ENCODE measurements at regions not wholly inside any gene's neighbourhood (a gene's known extent, or its start where the extent isn't known, plus 50 kb on each side); places are given as distances from the start of the nearest gene placed in this dataset.
A peak's percentile ranks its signal among the peaks of the same experiment; 100 is the strongest.

DNA sequence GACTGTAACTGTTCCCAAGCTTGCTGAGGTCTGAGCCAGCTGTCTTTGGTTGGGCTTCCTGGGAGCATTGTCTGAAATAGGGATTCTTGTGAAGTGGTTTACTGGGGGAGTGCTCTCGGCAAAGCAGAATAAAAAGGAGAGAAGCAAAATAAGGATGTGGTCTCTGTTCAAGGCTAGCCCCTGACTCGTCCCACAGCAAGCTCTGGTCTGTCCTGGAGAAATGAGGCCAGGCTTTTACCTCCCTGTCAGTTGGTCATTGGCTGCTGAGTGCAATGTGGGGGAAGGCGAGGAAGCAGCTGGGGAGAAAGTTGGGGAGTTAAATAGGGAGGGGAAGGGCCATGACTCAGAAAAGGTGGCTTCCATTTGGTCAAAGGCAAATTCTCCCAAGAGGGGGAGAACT lies 303.9 kb upstream of the DUSP10 start:
- Histone ChIP-seq H3K18ac (ENCODE audit: insufficient read length, low read depth, low read length) (no peak overlapping the region), H4K91ac (ENCODE audit: insufficient read length, low read depth, low read length) (no peak overlapping the region), H3K27me3 (ENCODE audit: insufficient read depth, low read length) (no peaks in the 10 kb centered on the region), H3K23ac (ENCODE audit: insufficient read length, low read depth, low read length) (no peak overlapping the region), H3K4ac (ENCODE audit: low read depth, low read length) (no peak overlapping the region), H2BK5ac (ENCODE audit: insufficient read length, low read length) (no peak overlapping the region), H3K9me3 (ENCODE audit: control insufficient read depth, low read depth, low read length) (no peaks in the 10 kb centered on the region), H3K56ac (ENCODE audit: insufficient read length, low read depth, low read length) (no peak overlapping the region), H3K4me1 (ENCODE audit: insufficient read depth, low read length) (no peaks in the 10 kb centered on the region), H3K23me2 (ENCODE audit: insufficient read length, low read depth, low read length, poor library complexity, severe bottlenecking) (no peaks in the 10 kb centered on the region), H3T11ph (ENCODE audit: low read length) (no peak overlapping the region), H3K4me2 (ENCODE audit: insufficient read depth, insufficient read length, low read length) (no peak overlapping the region), H3K79me1 (ENCODE audit: insufficient read depth, low read depth, low read length, poor library complexity, severe bottlenecking) (no peaks in the 10 kb centered on the region), H2BK12ac (ENCODE audit: insufficient read length, low read depth, low read length) (no peak overlapping the region), H4K5ac (ENCODE audit: insufficient read length, low read depth, low read length) (no peak overlapping the region), H2BK20ac (ENCODE audit: low read depth, low read length, poor library complexity, severe bottlenecking) (no peak overlapping the region), H2BK15ac (ENCODE audit: low read depth, low read length) (no peak overlapping the region), H4K8ac (replicated peaks; ENCODE audit: insufficient read length, low read depth, low read length) (no peak overlapping the region), H3K9ac (ENCODE audit: extremely low read depth, insufficient read length, low read length) (no peak overlapping the region), H2AFZ (ENCODE audit: low read length) (no peak overlapping the region), H2BK120ac (ENCODE audit: low read depth, low read length, poor library complexity, severe bottlenecking) (no peak overlapping the region), H3K14ac (ENCODE audit: insufficient read depth, low read length) (no peak overlapping the region), H3K27ac (ENCODE audit: insufficient read length, low read depth, low read length) (no peak overlapping the region), H4K20me1 (ENCODE audit: control insufficient read depth, insufficient read depth, insufficient read length) (no peaks in the 10 kb centered on the region), H3K79me2 (ENCODE audit: insufficient read depth, low read length) (peaks cover 2% of the 10 kb centered on the region; the same call in 1 of the 2 replicates), H2AK5ac (ENCODE audit: insufficient read length, low read length) (no peak overlapping the region)
- no peak for DNase-seq
- Mint-ChIP-seq H3K4me1 (peaks cover 0 to 4% of the 10 kb centered on the region in 2 experiments; a peak in 1 of 4 replicates), H3K27ac (peak overlapping the region in 1 of 3 experiments; percentile 54; a peak in 1 of 7 replicates), H3K4me3 (no peak overlapping the region), H3K27me3 (ENCODE audit: low read depth) (no peaks in the 10 kb centered on the region), H3K9me3 (no peaks in the 10 kb centered on the region; a peak in 1 of 5 replicates), H3K36me3 (ENCODE audit: insufficient read depth in 1 of 3, low read depth in 3 of 3) (no peaks in the 10 kb centered on the region)
- TF ChIP-seq, protein P1, sequence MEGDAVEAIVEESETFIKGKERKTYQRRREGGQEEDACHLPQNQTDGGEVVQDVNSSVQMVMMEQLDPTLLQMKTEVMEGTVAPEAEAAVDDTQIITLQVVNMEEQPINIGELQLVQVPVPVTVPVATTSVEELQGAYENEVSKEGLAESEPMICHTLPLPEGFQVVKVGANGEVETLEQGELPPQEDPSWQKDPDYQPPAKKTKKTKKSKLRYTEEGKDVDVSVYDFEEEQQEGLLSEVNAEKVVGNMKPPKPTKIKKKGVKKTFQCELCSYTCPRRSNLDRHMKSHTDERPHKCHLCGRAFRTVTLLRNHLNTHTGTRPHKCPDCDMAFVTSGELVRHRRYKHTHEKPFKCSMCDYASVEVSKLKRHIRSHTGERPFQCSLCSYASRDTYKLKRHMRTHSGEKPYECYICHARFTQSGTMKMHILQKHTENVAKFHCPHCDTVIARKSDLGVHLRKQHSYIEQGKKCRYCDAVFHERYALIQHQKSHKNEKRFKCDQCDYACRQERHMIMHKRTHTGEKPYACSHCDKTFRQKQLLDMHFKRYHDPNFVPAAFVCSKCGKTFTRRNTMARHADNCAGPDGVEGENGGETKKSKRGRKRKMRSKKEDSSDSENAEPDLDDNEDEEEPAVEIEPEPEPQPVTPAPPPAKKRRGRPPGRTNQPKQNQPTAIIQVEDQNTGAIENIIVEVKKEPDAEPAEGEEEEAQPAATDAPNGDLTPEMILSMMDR (conservative IDR thresholded peaks at IDR 0.05): no peak
- no CpG with 5 or more reads among the region's 3 CpGs for WGBS (ENCODE audit: extremely low coverage, insufficient read length, low lambda C conversion rate)
